H9 (cell line): ENCODE measurements at regions not wholly inside any gene's neighbourhood (a gene's known extent, or its start where the extent isn't known, plus 50 kb on each side); places are given as distances from the start of the nearest gene placed in this dataset.

Source experiments
- DNase-seq: peaks from one replicate; pipeline ENCODE4 v3.0.0-alpha.2; 2017
- H2AFZ ChIP-seq: one replicate; pipeline ENCODE4 v1.6.1; 2013; ENCODE audit warnings: mild to moderate bottlenecking, low read length, control low read depth, moderate library complexity
- H2AK5ac ChIP-seq: 2 replicates; pipeline ENCODE4 v1.6.1; 2013; ENCODE audit warnings: low read length, control low read depth, mixed read lengths; ENCODE audit not compliant: insufficient read length
- H2BK120ac ChIP-seq: one replicate; pipeline ENCODE4 v1.6.1; 2013; ENCODE audit warnings: low read depth, mild to moderate bottlenecking, low read length, control low read depth, inconsistent platforms; ENCODE audit not compliant: poor library complexity, severe bottlenecking
- H2BK12ac ChIP-seq: 2 replicates; pipeline ENCODE4 v1.6.1; 2013; ENCODE audit warnings: low read length, control low read depth, mixed read lengths, low read depth; ENCODE audit not compliant: insufficient read length
- H2BK15ac ChIP-seq: 2 replicates; pipeline ENCODE4 v1.6.1; 2013; ENCODE audit warnings: low read depth, low read length, control low read depth
- H2BK20ac ChIP-seq: one replicate; pipeline ENCODE4 v1.6.1; 2013; ENCODE audit warnings: low read depth, mild to moderate bottlenecking, low read length, control low read depth, inconsistent platforms; ENCODE audit not compliant: poor library complexity, severe bottlenecking
- H2BK5ac ChIP-seq: 2 replicates; pipeline ENCODE4 v1.6.1; 2013; ENCODE audit warnings: low read length, control low read depth, mixed read lengths; ENCODE audit not compliant: insufficient read length
- H3K14ac ChIP-seq: 2 replicates; pipeline ENCODE4 v1.6.1; 2013; ENCODE audit warnings: low read length, control low read depth; ENCODE audit not compliant: insufficient read depth
- H3K18ac ChIP-seq: 2 replicates; pipeline ENCODE4 v1.6.1; 2013; ENCODE audit warnings: low read depth, mild to moderate bottlenecking, mixed read lengths, low read length, control low read depth; ENCODE audit not compliant: insufficient read length
- H3K23ac ChIP-seq: 2 replicates; pipeline ENCODE4 v1.6.1; 2013; ENCODE audit warnings: low read length, control low read depth, mixed read lengths, low read depth; ENCODE audit not compliant: insufficient read length
- H3K23me2 ChIP-seq: 2 replicates; pipeline ENCODE4 v1.6.1; 2013; ENCODE audit warnings: low read depth, mild to moderate bottlenecking, mixed read lengths, low read length, control low read depth; ENCODE audit not compliant: insufficient read length, poor library complexity, severe bottlenecking
- H3K27ac ChIP-seq: 2 replicates; pipeline ENCODE4 v1.5.1; 2013; ENCODE audit warnings: low read length, control low read depth, mixed read lengths, low read depth; ENCODE audit not compliant: insufficient read length
- H3K27me3 ChIP-seq: 2 replicates; pipeline ENCODE4 v1.6.1; 2013; ENCODE audit warnings: low read length, control low read depth, inconsistent platforms; ENCODE audit not compliant: insufficient read depth
- H3K4ac ChIP-seq: 2 replicates; pipeline ENCODE4 v1.6.1; 2013; ENCODE audit warnings: low read depth, mild to moderate bottlenecking, control low read depth, inconsistent platforms, low read length, moderate library complexity
- H3K4me1 ChIP-seq: 2 replicates; pipeline ENCODE4 v1.6.1; 2013; ENCODE audit warnings: low read length, control low read depth, inconsistent platforms; ENCODE audit not compliant: insufficient read depth
- H3K4me2 ChIP-seq: 2 replicates; pipeline ENCODE4 v1.6.1; 2013; ENCODE audit warnings: low read length, control low read depth, mixed read lengths; ENCODE audit not compliant: insufficient read length, insufficient read depth
- H3K56ac ChIP-seq: 2 replicates; pipeline ENCODE4 v1.6.1; 2013; ENCODE audit warnings: low read depth, mild to moderate bottlenecking, mixed read lengths, low read length, control low read depth; ENCODE audit not compliant: insufficient read length
- H3K79me1 ChIP-seq: 2 replicates; pipeline ENCODE4 v1.6.1; 2013; ENCODE audit warnings: low read depth, mild to moderate bottlenecking, moderate library complexity, low read length, control low read depth, inconsistent platforms; ENCODE audit not compliant: insufficient read depth, poor library complexity, severe bottlenecking
- H3K79me2 ChIP-seq: 2 replicates; pipeline ENCODE4 v1.6.1; 2013; ENCODE audit warnings: low read length, control low read depth, inconsistent platforms; ENCODE audit not compliant: insufficient read depth
- H3K9ac ChIP-seq: 2 replicates; pipeline ENCODE4 v1.6.1; 2013; ENCODE audit warnings: low read length, control low read depth, mixed read lengths; ENCODE audit not compliant: insufficient read length; ENCODE audit errors: extremely low read depth
- H3K9me3 ChIP-seq: one replicate; pipeline ENCODE4 v1.6.1; 2013; ENCODE audit warnings: low read depth, low read length, inconsistent platforms; ENCODE audit not compliant: control insufficient read depth
- H3T11ph ChIP-seq: one replicate; pipeline ENCODE4 v1.6.1; 2013; ENCODE audit warnings: mild to moderate bottlenecking, low read length, control low read depth, inconsistent platforms
- H4K20me1 ChIP-seq: one replicate; pipeline ENCODE4 v1.6.1; 2013; ENCODE audit not compliant: control insufficient read depth, insufficient read length, insufficient read depth
- H4K5ac ChIP-seq: 2 replicates; pipeline ENCODE4 v1.6.1; 2013; ENCODE audit warnings: low read depth, mild to moderate bottlenecking, mixed read lengths, low read length, control low read depth; ENCODE audit not compliant: insufficient read length
- H4K8ac ChIP-seq: replicated peaks from 2 replicates; pipeline ENCODE4 v1.6.1; 2013; ENCODE audit warnings: low read length, control low read depth, mixed read lengths, low read depth; ENCODE audit not compliant: insufficient read length
- H4K91ac ChIP-seq: 2 replicates; pipeline ENCODE4 v1.6.1; 2013; ENCODE audit warnings: low read depth, mild to moderate bottlenecking, moderate library complexity, mixed read lengths, low read length, control low read depth; ENCODE audit not compliant: insufficient read length
- H3K27ac Mint-ChIP-seq, 3 experiments: 2 replicates in 2 of 3; 3 replicates in 1 of 3; pipeline ENCODE4 v1.8.0; 2020 to 2021; ENCODE audit warnings: mixed read lengths in 3 of 3, mild to moderate bottlenecking in 1 of 3, moderate library complexity in 1 of 3
- H3K27me3 Mint-ChIP-seq: 2 replicates; pipeline ENCODE4 v1.8.0; 2021; ENCODE audit warnings: low read depth, mild to moderate bottlenecking, moderate library complexity, mixed read lengths
- H3K36me3 Mint-ChIP-seq, 3 experiments: 2 replicates in 2 of 3; 3 replicates in 1 of 3; pipeline ENCODE4 v1.8.0; 2020 to 2021; ENCODE audit warnings: low read depth in 3 of 3, mixed read lengths in 3 of 3; ENCODE audit not compliant: insufficient read depth in 1 of 3
- H3K4me1 Mint-ChIP-seq, 2 experiments: 2 replicates each; pipeline ENCODE4 v1.8.0; 2020; ENCODE audit warnings: mixed read lengths in 2 of 2
- H3K4me3 Mint-ChIP-seq, 2 experiments: 2 replicates in 1 of 2; 3 replicates in 1 of 2; pipeline ENCODE4 v1.8.0; 2020 to 2021; ENCODE audit warnings: mild to moderate bottlenecking in 2 of 2, mixed read lengths in 2 of 2, moderate library complexity in 1 of 2
- H3K9me3 Mint-ChIP-seq, 2 experiments: 2 replicates in 1 of 2; 3 replicates in 1 of 2; pipeline ENCODE4 v1.8.0; 2020; ENCODE audit warnings: mild to moderate bottlenecking in 2 of 2, mixed read lengths in 2 of 2, moderate library complexity in 1 of 2
- WGBS: extraction: QIAGEN DNeasy Blood & Tissue Kit; methylation state at CpG from one replicate; pipeline ENCODE4 v1.1.7; 2013; ENCODE audit warnings: missing lambda C conversion rate, low lambda C conversion rate, mixed read lengths; ENCODE audit not compliant: insufficient read length; ENCODE audit errors: extremely low coverage; 5-methylcytosine and 5-hydroxymethylcytosine counted together
- TF ChIP-seq, protein P1 (sequence below): fragments of 200-600 bp; sonication (generic); conservative IDR thresholded peaks from 3 replicates; pipeline ENCODE4 v1.8.0; 2021; ENCODE audit warnings: antibody characterized with exemption, mild to moderate bottlenecking

DNA sequence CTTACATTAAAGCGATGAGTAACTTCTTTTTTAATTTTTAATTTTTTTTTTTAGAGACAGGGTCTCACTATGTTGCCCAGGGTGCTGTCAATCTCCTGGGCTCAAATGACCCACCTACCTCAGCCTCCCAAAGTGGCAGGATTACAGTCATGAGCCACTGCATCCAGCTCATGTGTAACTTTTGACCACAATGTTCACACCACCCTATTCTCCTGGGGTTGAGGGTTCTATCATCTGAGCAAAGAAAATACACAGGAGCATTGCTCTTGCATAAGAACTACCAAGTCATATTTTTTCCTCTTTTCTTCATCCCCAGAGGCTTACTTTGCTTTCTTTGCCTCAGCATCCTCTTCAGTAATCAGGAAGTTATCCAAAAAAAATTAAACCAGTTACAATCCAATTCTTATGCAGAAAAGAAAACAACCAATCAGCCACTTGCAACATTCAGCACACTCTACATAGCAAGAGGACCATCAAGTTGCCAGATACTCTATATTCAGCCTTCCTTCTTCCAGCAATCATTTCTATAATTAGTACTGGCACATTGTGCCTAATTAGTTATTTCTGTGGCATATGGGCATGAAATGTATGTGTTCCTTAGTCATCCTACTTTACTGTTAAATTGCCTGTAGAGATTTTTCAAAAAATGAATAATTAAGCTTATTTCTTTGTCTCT is 345.6 kb downstream of the AKAIN1 start:
- Histone ChIP-seq H3K9ac (no peak overlapping the region), H2BK12ac (no peak overlapping the region), H3K4me1 (peaks cover 9% of the 10 kb centered on the region; the same call in 1 of the 2 replicates), H4K20me1 (no peaks in the 10 kb centered on the region), H3K27me3 (no peaks in the 10 kb centered on the region), H4K5ac (no peak overlapping the region), H2AFZ (no peak overlapping the region), H3K56ac (no peak overlapping the region), H3T11ph (no peak overlapping the region), H3K4me2 (no peak overlapping the region), H3K23me2 (no peaks in the 10 kb centered on the region), H2BK20ac (no peak overlapping the region), H2BK120ac (no peak overlapping the region), H2BK5ac (no peak overlapping the region), H3K23ac (no peak overlapping the region), H4K91ac (no peak overlapping the region), H3K79me1 (no peaks in the 10 kb centered on the region), H3K27ac (no peak overlapping the region), H3K4ac (no peak overlapping the region), H2AK5ac (no peak overlapping the region), H3K79me2 (no peaks in the 10 kb centered on the region), H4K8ac (no peak overlapping the region), H3K9me3 (no peaks in the 10 kb centered on the region), H3K14ac (no peak overlapping the region), H2BK15ac (no peak overlapping the region), H3K18ac (no peak overlapping the region)
- TF ChIP-seq, protein P1, sequence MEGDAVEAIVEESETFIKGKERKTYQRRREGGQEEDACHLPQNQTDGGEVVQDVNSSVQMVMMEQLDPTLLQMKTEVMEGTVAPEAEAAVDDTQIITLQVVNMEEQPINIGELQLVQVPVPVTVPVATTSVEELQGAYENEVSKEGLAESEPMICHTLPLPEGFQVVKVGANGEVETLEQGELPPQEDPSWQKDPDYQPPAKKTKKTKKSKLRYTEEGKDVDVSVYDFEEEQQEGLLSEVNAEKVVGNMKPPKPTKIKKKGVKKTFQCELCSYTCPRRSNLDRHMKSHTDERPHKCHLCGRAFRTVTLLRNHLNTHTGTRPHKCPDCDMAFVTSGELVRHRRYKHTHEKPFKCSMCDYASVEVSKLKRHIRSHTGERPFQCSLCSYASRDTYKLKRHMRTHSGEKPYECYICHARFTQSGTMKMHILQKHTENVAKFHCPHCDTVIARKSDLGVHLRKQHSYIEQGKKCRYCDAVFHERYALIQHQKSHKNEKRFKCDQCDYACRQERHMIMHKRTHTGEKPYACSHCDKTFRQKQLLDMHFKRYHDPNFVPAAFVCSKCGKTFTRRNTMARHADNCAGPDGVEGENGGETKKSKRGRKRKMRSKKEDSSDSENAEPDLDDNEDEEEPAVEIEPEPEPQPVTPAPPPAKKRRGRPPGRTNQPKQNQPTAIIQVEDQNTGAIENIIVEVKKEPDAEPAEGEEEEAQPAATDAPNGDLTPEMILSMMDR: no peak
- WGBS: no CpG with 5 or more reads among the region's 1 CpG
- Mint-ChIP-seq H3K4me3 (no peak overlapping the region), H3K36me3 (peaks cover 0 to 4% (median 0%) of the 10 kb centered on the region in 3 experiments; a peak in 2 of 7 replicates), H3K27ac (no peak overlapping the region), H3K27me3 (peaks cover 2% of the 10 kb centered on the region; the same call in 1 of the 2 replicates), H3K9me3 (no peaks in the 10 kb centered on the region), H3K4me1 (peaks cover 40 to 57% of the 10 kb centered on the region in 2 experiments)
- DNase-seq: no peak
